Midbrain (tissue), 1 donor: ENCODE measurements at regions not wholly inside any gene's neighbourhood (a gene's known extent, or its start where the extent isn't known, plus 50 kb on each side); places are given as distances from the start of the nearest gene placed in this dataset.

Experiments
- DNase-seq: peaks from one replicate; lab custom pipeline; 2025; lab: John Stamatoyannopoulos, UW

GRCh38 chr7:116446212-116446855 is 53.2 kb upstream of the CAV2 start:
- DNase-seq, result no peak

- DNase-seq, result no peak
Observed at GRCh38 chr7:116447436-116447835, 52.1 kb upstream of the CAV2 start.

GRCh38 chr7:116447966-116448839 is 51.3 kb upstream of the CAV2 start:
- DNase-seq, result no peak

- no peak for DNase-seq
Observed at GRCh38 chr7:116449441-116449840, 50.1 kb upstream of the CAV2 start.
